ENCODE measurements at regions not wholly inside any gene's neighbourhood (a gene's known extent, or its start where the extent isn't known, plus 50 kb on each side); places are given as distances from the start of the nearest gene placed in this dataset.
"Not testable (repeated sequence)": the region's sequence is repeated elsewhere in the genome, so short reads cannot be mapped to it uniquely, and the experiment has no call there.

DNA sequence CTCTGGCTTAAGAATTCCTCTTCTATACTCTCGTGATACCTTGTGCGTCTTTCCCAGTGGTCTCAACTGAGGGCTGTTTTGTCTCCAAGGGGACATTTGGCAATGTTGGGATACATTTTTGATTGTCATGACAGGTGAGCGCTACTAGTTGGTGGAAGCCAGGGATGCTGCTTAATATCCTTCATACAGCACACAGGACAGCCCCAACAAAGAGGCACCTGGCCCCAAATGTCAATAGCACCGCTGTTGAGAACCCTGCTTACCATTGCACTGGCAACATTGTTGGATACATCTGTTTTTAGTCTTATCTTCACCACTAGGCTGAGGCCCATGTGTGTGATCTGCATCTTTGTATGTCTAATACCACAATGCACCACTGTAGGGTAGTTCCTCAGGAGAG, 114.1 kb downstream of the C9orf152 start:
- DNase-seq (ENCODE audit: low spot score) = no peak

DNA sequence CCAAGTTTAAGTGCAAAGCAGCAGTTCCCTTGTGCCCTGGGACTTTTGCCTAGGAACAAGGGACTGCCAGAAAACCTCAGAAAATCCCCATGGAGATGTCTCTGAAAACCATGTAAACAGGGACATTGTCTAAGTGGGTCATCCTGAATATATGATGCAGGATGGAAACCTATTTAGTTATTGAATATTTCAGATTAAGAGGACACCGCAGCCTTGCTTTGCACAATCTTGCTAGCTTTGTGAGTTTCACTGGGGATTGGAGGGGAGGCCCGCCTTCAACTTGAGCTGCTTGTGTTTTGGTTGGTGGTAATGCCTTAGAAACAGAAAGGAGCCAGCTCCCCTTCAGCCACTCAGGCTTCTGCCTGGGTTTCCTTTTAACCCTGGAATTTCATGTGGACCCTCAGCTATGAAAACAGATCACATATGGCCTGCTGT, 112.8 kb downstream of the C9orf152 start:
- no peak for DNase-seq (ENCODE audit: low spot score)

DNA sequence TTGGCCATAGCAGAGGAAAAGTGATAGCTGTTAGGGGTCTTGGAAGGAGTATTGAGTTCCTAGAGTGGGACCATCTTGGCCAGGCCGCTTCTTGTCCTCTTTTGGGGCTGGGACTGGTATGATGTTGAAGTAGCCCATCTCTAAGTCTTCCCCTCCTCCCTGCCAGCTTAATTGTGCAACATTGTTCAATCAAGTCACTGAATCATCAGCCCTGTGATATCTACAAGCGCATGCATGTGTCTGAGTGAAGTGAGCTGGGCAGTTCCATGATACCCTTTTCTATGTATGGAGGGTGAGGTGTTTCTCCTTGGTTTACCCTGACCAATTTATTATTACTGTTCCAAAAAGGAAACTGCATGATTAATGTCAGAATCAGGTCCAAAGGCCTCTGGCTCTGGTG, 112.2 kb downstream of the C9orf152 start:
- DNase-seq (ENCODE audit: low spot score) = no peak

DNA sequence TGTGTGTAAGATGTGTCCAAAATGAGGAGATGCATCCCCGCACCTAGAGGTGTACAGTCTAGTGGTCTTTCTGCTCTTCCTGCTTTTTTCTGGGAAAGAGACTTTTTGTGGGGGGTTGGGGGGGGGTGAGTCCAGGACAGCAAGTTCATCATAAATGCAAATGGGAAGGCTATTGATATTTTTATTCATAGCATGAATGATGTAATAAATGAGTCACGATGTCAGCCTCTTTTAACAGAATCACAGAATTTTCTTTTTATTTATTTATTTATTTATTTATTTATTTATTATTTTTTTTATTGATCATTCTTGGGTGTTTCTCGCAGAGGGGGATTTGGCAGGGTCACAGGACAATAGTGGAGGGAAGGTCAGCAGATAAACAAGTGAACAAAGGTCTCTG, 111.3 kb downstream of the C9orf152 start:
- DNase-seq (ENCODE audit: low spot score) = not testable (repeated sequence)

DNA sequence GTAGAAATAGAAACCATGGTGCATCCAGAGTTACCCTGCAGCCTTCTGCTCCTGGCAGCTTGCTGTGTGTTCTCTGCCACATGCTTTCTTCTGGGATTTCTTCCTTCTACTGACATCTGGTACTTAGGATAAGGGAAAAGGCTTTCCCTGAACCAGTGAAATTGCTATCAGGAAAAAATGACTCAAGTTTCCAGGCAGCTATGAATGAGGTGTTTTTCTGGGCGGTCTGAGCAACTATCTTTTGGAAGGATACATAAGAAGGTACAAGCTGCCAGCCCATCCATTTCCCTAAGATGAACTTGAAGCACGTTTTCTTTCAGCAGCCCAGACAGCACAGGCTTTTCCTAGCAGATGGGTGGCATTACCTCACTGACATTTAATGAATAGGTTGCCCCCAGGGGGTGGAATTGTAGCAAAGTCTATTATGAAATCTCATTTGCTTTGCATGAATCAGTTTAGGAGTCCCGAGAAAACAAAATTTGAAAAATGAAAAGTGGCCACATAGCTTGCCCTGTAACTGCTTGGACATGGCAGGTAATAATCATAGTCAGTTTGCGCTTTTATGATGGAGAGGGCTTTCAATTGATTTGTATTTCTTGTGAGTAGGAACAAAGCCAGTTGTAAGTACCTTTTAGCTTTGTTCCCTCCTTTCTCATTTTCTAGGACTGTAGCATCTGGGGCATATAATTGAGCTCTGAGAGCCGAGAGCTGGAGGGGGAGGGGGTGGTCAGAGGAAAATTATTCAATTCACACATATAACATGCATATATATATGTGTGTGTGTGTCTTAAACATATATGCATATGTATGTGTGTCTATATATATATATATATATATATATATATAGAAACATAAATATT, 108.5 kb downstream of the C9orf152 start:
- DNase-seq (ENCODE audit: low spot score) = no peak

DNA sequence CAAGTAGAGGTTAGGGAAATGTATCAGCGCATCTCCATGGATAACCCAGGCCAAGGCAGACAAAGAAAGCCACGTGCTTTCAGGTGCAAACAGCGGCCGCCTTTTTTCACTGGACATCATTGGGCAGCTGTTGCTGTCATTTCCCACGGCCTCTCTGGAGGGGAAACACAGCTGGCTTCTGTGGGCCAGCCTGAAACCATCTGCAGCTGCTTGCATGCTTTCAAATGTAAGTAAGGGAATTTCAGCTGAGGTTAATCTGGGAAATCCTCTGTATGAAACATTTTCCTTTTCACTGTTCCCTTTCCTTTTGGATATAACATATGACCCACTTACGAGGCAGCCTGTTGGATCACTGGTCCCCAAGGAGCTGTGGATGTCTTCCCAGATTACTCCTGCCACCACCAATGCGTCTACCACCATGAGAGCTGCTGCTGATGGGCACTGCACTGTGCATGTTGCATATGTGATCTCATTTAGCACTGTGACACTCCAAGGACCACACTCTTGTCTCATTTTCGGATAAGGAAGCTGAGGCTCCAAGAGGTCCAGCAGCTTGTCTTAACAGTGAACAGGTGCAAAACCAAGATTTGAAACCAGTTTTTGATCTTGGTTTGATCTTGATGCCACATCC, 106.3 kb downstream of the C9orf152 start:
- no peak for DNase-seq (ENCODE audit: low spot score)

DNA sequence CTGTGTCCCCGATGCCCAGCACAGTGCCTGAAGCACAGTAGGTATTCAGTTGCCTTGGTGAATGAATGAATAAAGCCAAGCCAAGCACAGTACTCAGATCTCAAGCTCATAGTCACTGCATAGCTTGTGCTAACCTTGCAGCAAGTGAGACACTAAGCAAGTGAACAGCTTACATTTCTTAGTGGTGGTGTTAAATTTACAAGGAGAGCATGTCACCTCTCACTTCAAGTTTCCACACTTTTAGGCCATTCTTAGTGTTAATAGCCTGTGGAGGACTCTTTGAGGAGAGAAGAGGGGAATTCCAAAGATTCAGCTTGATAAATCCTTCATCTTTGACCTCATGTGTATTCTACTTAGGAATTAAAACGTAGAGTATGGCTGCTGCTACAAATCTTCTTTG, 104.7 kb downstream of the C9orf152 start:
- no peak for DNase-seq (ENCODE audit: low spot score)

DNA sequence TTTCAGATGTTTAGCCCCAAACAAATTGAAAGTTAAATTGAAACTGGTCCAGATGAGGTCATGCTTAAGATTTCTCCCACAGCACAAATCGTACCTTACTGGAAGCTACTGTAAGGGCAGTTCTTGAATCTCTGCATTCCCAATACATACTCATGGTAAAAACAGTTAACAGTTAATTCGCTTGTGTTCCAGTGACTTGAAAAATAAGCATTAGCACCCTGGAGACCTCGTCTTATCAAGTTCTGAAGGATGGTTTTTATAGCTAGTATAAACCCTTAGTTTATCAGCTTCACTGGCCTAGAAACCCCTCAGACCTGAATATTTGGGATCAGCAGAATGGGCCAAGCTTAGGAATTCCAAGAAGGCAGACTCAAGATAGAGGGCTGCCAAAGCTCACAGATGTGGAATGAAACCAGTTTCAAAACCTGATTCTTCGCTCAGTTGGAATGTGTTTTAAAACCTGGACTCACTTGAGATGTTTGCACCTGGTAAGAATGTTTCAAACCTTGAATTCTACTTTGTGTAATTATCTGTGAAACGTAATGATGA, 103.6 kb downstream of the C9orf152 start:
- no peak for DNase-seq (ENCODE audit: low spot score)

DNA sequence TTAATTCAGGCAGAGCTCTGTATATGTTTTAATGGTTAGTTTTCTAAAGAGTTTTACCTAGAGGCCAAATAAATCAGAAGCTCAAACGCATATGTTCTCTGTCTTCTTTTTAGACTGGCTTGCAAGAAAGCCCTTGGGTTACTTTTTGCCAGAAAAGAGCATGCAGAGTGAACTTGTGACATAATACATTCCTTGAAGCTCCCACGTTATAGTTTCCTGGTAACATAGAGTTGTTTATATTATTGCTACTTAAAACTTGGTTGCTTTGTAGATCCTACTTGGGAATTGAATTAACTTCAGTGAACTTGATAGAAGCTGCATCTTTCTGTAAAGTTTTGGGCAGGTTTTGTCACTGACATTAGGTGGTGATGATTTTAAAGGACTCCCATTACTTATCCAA, 102.9 kb downstream of the C9orf152 start:
- DNase-seq (ENCODE audit: low spot score) = no peak

DNA sequence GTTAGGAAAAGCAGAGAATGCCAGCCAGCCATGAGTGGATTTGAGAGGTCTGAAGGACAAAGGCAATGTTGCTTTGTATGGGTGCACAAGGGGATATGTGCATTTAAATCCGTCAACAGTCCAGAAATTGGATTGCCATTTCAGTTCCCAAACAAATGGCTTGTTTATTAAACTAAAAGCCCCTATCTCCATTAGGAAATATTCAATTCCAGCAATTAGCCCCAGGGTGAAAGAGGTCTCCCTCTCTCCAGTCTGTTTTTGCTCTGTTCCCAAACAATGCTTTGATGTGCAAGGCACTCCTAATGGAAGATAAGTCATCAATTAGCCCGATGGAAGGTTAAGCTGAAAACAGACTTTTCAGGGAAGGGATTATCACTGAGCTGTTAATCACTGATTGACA, 101.3 kb downstream of the C9orf152 start:
- DNase-seq (ENCODE audit: low spot score) = no peak

DNA sequence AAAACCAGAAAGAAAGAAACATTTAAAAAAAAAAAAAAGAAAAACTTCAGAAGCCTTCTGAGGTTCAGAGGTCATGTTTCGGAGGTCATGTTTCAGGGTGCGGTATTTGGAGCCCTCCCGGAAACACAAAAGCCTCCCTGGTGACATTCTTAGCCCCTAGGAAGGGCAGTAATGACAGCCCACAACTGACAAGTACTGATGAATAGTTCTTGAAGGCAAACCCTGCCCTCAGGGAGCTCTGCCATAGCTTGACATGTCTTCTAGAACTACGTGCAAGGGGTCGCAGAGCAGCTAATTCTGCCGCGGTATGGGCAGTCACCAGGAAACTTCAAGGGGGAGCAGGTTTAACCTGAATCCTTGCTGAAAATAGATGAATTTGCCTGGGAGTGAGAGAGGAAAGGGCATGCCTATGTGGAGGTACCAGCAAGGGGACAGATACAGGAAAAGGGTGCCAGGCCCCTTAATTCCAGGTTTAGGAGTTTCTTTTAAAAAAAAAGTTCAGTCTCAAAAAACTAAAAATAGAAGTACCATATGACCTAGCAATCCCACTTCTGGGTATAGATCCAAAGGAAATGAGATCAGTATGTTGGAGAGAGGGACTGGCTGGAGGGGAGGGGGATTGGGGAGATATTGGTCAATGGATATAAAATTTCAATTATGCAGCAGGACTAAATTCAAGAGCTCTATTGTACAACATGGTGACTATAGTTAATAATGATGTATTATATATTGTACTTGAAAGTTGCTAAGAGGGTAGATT, 98.4 kb downstream of the C9orf152 start:
- DNase-seq (ENCODE audit: low spot score) = no peak

DNA sequence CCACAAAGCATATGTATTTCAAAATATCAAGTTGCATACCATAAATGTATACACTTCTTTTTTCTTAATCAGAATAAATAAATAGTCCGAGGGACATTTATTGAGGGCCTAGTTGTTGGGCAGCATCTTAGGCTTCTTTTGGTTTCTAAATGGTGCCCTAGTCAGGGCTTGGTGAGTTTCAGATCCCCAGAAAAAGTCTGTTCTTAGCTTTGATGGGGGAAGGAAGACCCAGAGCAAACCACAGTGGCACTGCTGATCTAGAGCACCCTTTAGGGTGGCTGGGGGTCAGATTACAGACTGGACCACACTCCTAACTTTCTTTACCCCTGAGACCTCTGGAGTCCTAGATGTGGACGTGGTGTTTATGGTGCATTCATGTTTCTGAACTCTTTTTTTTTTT, 97.8 kb downstream of the C9orf152 start:
- no peak for DNase-seq (ENCODE audit: low spot score)

DNA sequence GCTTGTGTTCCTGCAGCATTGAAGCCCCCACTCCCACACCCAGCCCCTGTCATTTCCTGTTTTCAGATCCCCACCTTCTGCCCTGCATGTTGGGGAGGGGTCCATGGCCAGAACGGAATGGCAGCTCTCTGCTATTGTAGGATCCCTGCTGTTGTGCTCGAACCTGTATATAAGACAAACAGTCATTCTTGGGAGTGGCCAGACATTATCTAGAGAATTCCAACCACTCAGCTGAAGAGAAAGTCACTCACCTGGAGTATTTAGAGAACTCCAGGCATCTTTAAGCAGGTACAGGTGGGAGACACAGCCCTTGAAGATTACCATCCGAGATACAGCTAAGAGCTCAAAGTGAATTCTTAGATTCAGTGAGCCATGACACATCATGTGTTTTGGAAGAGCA, 96.1 kb downstream of the C9orf152 start:
- no peak for DNase-seq (ENCODE audit: low spot score)

DNA sequence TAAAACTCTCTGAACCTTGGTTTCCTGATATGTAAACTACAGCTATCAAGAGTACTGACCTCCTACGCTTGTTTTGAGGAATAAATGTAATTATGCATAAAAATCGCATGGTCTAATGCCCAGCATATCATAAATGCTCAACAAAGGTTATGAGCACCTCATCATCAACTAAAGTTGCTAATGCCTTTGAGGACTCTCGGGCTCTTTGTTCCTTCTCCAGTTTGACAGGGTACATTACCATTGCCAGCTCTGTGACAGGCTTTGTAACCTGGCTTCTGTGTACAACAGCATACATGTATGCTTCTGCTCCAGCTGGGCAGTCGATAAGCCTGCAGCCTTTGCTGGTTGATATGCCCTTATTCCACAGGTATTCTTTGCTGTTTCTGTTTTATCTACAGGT, 95.2 kb downstream of the C9orf152 start:
- DNase-seq (ENCODE audit: low spot score) = no peak

DNA sequence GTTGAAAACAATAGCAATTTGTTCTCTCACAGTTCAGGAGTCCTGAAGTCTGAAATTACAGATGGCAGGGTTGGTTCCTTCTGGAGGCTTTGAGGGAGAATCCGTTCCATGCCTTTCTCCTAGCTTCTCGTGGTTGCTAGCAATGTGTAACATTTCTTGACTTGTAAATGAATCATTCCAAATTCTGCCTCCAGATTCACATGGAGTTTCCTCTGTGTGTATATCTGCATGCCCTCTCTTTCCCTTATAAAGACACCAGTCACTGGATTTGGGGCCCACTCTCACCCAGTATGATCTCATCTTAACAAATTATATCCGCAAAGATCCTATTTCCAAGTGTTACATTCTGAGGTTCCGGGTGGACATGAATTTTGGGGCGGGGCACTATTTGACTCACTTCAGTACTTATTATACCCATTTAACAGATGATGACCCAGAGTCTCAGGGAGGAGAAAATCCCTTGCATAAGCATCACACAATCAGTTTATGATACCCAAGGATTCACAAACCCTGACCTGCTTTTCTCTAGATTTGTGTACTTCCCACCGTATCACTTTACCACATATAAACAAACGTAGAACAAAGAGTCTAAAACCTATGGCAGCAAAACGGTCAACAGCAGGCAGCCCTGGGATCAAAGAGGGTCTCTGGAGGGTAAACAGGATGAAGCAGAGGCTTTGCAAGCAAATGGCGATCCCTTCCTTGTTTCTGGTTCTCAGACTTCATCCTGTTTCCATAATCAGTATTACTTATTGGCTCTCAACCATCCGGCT, 93.7 kb downstream of the C9orf152 start:
- no peak for DNase-seq (ENCODE audit: low spot score)

DNA sequence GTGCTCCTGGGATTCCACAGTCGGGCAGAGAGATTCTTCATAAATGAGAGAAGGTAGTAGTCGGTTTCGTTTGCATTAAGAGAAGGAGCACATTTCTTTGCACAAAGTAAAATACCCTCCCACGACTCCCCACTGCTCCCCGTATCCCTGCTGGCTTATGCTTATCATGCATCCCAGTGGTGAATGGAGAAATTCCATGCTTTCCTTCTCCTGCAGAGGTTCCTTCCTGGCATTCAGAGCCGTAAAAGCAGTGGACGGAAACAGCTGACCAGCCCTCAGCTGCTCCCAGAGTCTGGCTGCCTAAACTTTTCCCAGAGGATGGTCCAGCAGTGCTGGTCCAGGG, 93.1 kb downstream of the C9orf152 start:
- DNase-seq (ENCODE audit: low spot score) = peak; percentile 47

DNA sequence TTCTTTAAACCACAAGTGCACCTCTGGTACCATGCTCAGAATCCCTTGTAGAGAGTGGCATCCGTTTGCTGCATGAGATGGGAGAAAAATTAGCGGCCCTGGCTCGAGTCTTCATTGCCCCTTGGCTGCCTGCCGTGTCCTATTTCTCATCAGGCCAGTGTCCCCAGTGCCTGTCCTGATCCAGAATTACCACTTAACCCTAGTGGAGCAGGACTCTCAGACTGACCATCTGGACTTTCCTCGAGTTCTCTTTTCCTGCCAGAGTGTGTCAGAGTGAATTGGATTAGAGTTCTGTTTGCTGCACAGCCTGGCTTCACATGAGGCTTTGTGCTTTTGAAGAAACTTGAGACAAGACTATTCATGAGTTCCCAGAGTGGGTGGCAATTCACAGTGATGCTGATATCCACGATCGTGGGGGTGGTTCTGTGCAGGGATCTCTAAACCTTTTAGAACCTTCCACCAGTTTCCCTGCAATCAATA, 92.6 kb downstream of the C9orf152 start:
- DNase-seq (ENCODE audit: low spot score) = no peak

DNA sequence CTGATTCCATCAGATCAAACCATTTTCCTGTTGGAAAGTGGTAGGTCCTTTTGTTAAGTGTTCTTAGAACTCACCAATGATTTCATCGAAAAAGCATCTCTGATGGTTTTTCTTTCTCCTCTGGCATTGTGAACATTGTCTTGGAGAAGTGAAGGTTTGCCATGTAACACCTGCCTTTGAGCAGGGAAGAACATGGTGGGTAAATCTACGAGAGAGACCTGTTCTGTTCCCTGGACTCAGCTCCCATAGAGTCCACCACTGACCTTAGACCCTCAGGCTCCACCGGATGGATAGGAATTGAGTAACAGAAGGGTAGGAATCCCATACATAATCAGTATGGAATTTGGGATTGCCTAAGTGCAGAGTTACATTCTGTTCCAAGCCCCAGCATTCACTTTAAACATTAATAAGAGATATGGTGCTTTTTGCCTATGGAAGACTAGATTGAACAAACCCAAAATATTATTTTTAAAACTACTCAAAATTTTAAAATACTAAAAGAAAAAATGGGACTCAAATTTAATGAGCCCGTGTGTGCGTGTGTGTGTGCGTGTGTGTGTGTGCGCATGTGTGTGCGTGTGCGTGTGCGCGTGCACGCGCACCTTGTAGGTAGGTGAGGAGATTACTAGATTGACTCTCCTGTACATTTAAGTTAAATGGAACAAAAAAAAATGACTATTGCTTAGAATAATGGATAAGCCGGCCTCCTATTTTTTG, 92.0 kb downstream of the C9orf152 start:
- DNase-seq (ENCODE audit: low spot score) = no peak

DNA sequence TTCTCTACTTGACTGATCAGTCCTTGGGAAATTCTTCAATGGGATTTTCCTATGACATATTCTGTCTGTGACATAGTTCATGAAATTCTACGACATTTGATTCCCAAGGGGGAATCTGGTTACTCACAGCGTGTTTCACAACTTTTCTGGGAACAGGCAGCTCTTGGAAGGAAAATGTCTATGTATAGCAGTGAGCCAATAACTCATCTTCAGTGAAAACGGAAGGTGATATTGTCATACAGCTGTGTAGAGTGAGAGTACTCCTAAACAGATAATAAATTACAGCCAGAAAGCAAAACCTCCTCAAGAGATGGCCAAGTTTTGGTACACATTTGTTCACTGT, 91.4 kb downstream of the C9orf152 start:
- no peak for DNase-seq (ENCODE audit: low spot score)

DNA sequence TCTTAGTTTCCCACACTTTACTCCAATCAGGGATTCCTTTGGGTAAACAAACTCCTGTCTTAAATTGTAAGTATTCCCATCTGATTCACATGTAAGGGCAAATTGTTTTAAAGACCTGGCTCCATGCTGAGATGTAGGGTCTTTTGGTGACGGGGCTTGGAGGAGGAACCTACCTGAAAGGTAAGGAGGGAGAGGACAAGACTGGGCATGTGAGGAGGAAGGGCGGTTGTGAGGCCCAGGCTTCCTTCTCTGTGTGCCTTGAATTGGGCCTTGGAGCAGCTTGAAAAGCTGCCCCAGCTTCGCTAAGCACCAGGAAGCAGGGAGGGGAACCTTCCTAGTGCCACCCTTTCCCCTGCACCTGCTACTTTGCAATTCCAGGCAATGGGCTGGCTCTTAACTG, 86.8 kb downstream of the C9orf152 start:
- DNase-seq (ENCODE audit: low spot score) = no peak

DNA sequence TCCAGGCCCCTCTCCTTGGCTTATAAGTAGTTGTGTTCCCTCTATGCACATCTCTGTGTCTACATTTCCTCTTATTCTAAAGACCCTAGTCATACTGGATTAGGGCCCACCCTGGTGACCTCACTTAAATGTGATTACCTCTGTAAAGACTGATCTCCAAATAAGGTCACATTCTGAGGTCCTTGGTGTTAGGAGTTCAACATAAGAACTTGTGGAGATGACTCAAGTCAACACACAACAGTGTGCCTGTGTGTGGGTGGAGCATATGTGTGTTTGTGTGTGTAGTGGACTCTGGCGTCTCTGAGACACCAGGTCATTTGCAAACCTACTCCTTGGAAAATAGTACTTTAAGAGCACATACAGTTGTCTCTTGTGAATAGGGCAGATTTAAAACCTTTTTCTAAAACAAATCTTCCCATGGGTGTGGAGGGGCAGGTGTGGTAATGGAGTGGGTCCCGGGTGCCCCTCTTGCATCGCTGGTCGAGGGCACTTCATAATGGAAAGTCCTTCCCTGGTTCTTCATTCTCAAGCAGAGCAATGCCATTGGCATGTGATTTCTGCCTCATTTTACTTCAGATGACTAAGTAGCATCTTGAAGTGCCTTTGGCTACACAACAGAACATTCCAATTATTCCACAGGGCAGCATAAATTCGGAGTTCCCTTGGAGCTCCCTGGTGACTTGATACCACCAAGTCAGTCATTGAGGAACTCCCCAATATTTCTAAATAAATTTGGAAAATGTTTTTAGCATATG, 84.4 kb downstream of the C9orf152 start:
- no peak for DNase-seq (ENCODE audit: low spot score)
